ENCODE measurements at regions not wholly inside any gene's neighbourhood (a gene's known extent, or its start where the extent isn't known, plus 50 kb on each side); places are given as distances from the start of the nearest gene placed in this dataset.
"Not testable (repeated sequence)": the region's sequence is repeated elsewhere in the genome, so short reads cannot be mapped to it uniquely, and the experiment has no call there.

GRCh38 chr13:63449550-63449949 lies 2033.9 kb upstream of the PCDH20 start:
- TF ChIP-seq CTCF (IDR thresholded peaks at IDR 0.05) (no peak), POLR2A (IDR thresholded peaks at IDR 0.05) (no peak)
- WGBS, 4 donors = 4 to 8% (median 6%) methylated on average over 1 of the region's 1 CpG
- intact Hi-C loops (cut with DNase I) = no loop called here
- Histone ChIP-seq H3K27me3 (no peaks in the 10 kb centered on the region), H3K9me3 (replicated peaks in 1 of 3) (peaks cover 0 to 8% (median 0%) of the 10 kb centered on the region in 3 donors), H3K4me1 (replicated peaks in 1 of 2) (no peaks in the 10 kb centered on the region), H3K27ac (no peak overlapping the region), H3K36me3 (replicated peaks in 1 of 2) (no peaks in the 10 kb centered on the region), H3K4me3 (no peak overlapping the region)
- no peak for DNase-seq

- Histone ChIP-seq H3K4me3 (no peak overlapping the region), H3K36me3 (replicated peaks in 1 of 2) (no peaks in the 10 kb centered on the region), H3K27me3 (no peaks in the 10 kb centered on the region), H3K27ac (no peak overlapping the region), H3K4me1 (replicated peaks in 1 of 2) (no peaks in the 10 kb centered on the region), H3K9me3 (replicated peaks in 1 of 3) (peaks cover 0 to 8% (median 0%) of the 10 kb centered on the region in 3 donors)
- intact Hi-C loops (cut with DNase I) = no loop called here
- TF ChIP-seq POLR2A (IDR thresholded peaks at IDR 0.05) (no peak), CTCF (IDR thresholded peaks at IDR 0.05) (no peak)
- 71 to 90% (median 83%) methylated on average over 3 of the region's 3 CpGs for WGBS, 4 donors
- DNase-seq = no peak
Measured at GRCh38 chr13:63448692-63449091, 2033.0 kb upstream of the PCDH20 start.

GRCh38 chr13:63446329-63446728 lies 2030.7 kb upstream of the PCDH20 start:
- intact Hi-C loops (cut with DNase I) = no loop called here
- TF ChIP-seq CTCF (IDR thresholded peaks at IDR 0.05) = no peak
- no peak for TF ChIP-seq POLR2A (IDR thresholded peaks at IDR 0.05)
- no peak overlapping the region for H3K4me3 ChIP-seq
- H3K36me3 ChIP-seq (replicated peaks in 1 of 2) = no peaks in the 10 kb centered on the region
- H3K9me3 ChIP-seq (replicated peaks in 1 of 3) = peaks cover 0 to 8% (median 0%) of the 10 kb centered on the region in 3 donors
- no peak for DNase-seq
- WGBS, 4 donors = 77 to 85% (median 81%) methylated on average over 6 of the region's 6 CpGs
- H3K27ac ChIP-seq = no peak overlapping the region
- H3K4me1 ChIP-seq (replicated peaks in 1 of 2) = no peaks in the 10 kb centered on the region
- no peaks in the 10 kb centered on the region for H3K27me3 ChIP-seq

GRCh38 chr13:63444225-63444624 lies 2028.6 kb upstream of the PCDH20 start:
- H3K4me3 ChIP-seq; H3K27me3 ChIP-seq; H3K27ac ChIP-seq; DNase-seq; H3K36me3 ChIP-seq (replicated peaks in 1 of 2); H3K4me1 ChIP-seq (replicated peaks in 1 of 2); H3K9me3 ChIP-seq (replicated peaks in 1 of 3); intact Hi-C loops (cut with DNase I): not testable (repeated sequence)
- WGBS, 4 donors = 76 to 84% (median 82%) methylated on average over 3 of the region's 3 CpGs

- 48 to 59% (median 55%) methylated on average over 4 of the region's 4 CpGs for WGBS, 4 donors
- H3K4me3 ChIP-seq = no peak overlapping the region
- no peaks in the 10 kb centered on the region for H3K4me1 ChIP-seq (replicated peaks in 1 of 2)
- DNase-seq = no peak
- H3K27ac ChIP-seq = no peak overlapping the region
- intact Hi-C loops (cut with DNase I) = no loop called here
- H3K27me3 ChIP-seq = no peaks in the 10 kb centered on the region
- no peaks in the 10 kb centered on the region for H3K9me3 ChIP-seq (replicated peaks in 1 of 3)
- TF ChIP-seq POLR2A (IDR thresholded peaks at IDR 0.05) = no peak
- no peak for TF ChIP-seq CTCF (IDR thresholded peaks at IDR 0.05)
- H3K36me3 ChIP-seq (replicated peaks in 1 of 2) = no peaks in the 10 kb centered on the region
Measured at GRCh38 chr13:63438951-63439350, 2023.3 kb upstream of the PCDH20 start.
